Mucosa of descending colon (tissue), 3 donors: ENCODE measurements at regions not wholly inside any gene's neighbourhood (a gene's known extent, or its start where the extent isn't known, plus 50 kb on each side); places are given as distances from the start of the nearest gene placed in this dataset.

Experiments used
- ATAC-seq: fragments of 200-7000 bp; cut with Tn5 transposase; one replicate; pipeline ENCODE4 v1.9.1; 2020; ENCODE audit warnings: mild to moderate bottlenecking, moderate library complexity
- DNase-seq, 3 donors: peaks; one replicate each; pipeline ENCODE4 v3.0.0-alpha.2; 2020
- H3K36me3 ChIP-seq: fragments of 200-600 bp; one replicate; pipeline ENCODE4 v1.8.0; 2021; ENCODE audit warnings: low read depth, mild to moderate bottlenecking
- H3K4me1 ChIP-seq: fragments of 200-600 bp; one replicate; pipeline ENCODE4 v1.8.0; 2021; ENCODE audit warnings: low read depth, mild to moderate bottlenecking
- H3K4me3 ChIP-seq: fragments of 200-600 bp; one replicate; pipeline ENCODE4 v1.8.0; 2021; ENCODE audit warnings: mild to moderate bottlenecking
- H3K9me3 ChIP-seq: fragments of 200-600 bp; one replicate; pipeline ENCODE4 v1.8.0; 2021; ENCODE audit warnings: mild to moderate bottlenecking
- intact Hi-C, 2 donors: fragments of 100-400 bp; cut with DNase I in 1 of 2; cut with micrococcal nuclease in 1 of 2; formaldehyde crosslinking; loops; one replicate each; pipeline versions ENCODE4 v1.11.0 to v1.11.1; 2022; cut with DNase I, micrococcal nuclease
- TF ChIP-seq, protein P1 (sequence below): fragments of 200-600 bp; IDR thresholded peaks from one replicate; pipeline ENCODE4 v1.8.0; 2022; ENCODE audit warnings: antibody characterized with exemption, mild to moderate bottlenecking
- donor health status: DM: no; HTN: no; CAD: no; lungs with moderate emphysema.
- donor health status: DM: no; HTN: no; CAD: no.
- donor health status: DM: no; HTN: yes; CAD: no.

DNA sequence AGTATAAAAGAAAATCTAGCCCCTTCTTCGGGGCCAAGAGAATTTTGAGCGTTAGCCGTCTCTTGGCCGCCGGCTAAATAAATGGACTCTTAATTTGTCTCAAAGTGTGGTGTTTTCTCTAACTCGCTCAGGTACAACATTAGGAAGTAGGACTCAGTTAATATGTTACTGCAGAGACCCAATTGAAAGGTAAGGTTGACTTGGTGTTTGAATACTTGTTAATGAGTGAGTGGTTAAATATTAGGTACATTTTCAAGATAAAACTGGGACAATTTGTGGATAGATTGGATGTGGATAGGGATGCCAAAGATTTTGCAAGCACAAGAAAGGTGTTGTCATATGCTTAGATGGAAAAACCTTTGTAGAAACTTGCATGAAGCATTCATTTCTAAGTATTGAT is 1177.3 kb upstream of the CDH18 start:
- H3K36me3 ChIP-seq, result no peaks in the 10 kb centered on the region
- intact Hi-C loops, result no loop called here
- H3K4me1 ChIP-seq, result no peaks in the 10 kb centered on the region
- DNase-seq (no peak), ATAC-seq (no peak)
- H3K4me3 ChIP-seq, result no peak overlapping the region
- H3K9me3 ChIP-seq, result peaks cover 17% of the 10 kb centered on the region
- TF ChIP-seq, protein P1, sequence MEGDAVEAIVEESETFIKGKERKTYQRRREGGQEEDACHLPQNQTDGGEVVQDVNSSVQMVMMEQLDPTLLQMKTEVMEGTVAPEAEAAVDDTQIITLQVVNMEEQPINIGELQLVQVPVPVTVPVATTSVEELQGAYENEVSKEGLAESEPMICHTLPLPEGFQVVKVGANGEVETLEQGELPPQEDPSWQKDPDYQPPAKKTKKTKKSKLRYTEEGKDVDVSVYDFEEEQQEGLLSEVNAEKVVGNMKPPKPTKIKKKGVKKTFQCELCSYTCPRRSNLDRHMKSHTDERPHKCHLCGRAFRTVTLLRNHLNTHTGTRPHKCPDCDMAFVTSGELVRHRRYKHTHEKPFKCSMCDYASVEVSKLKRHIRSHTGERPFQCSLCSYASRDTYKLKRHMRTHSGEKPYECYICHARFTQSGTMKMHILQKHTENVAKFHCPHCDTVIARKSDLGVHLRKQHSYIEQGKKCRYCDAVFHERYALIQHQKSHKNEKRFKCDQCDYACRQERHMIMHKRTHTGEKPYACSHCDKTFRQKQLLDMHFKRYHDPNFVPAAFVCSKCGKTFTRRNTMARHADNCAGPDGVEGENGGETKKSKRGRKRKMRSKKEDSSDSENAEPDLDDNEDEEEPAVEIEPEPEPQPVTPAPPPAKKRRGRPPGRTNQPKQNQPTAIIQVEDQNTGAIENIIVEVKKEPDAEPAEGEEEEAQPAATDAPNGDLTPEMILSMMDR, result no peak

DNA sequence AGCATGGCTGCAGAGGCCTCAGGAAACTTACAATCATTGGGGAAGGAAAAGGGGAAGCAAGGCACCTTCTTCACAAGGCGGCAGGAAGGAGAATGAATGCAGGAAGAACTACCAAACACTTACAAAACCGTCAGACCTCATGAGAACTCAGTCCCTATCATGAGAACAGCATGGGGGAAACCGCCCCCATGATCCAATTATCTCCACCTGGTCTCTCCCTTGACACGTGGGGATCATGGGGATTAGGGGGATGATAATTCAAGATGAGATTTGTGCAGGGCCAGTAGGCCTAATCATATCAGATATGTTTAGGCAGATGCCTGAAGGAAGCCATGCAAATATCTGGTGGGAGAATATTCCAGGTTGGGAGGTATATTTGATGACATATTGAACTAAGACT is 1176.4 kb upstream of the CDH18 start:
- peaks cover 18% of the 10 kb centered on the region for H3K9me3 ChIP-seq
- no peaks in the 10 kb centered on the region for H3K36me3 ChIP-seq
- TF ChIP-seq, protein P1, result no peak
- no peak overlapping the region for H3K4me3 ChIP-seq
- intact Hi-C loops, result no loop called here
- no peak for ATAC-seq
- H3K4me1 ChIP-seq, result no peaks in the 10 kb centered on the region
- DNase-seq, result no peak

DNA sequence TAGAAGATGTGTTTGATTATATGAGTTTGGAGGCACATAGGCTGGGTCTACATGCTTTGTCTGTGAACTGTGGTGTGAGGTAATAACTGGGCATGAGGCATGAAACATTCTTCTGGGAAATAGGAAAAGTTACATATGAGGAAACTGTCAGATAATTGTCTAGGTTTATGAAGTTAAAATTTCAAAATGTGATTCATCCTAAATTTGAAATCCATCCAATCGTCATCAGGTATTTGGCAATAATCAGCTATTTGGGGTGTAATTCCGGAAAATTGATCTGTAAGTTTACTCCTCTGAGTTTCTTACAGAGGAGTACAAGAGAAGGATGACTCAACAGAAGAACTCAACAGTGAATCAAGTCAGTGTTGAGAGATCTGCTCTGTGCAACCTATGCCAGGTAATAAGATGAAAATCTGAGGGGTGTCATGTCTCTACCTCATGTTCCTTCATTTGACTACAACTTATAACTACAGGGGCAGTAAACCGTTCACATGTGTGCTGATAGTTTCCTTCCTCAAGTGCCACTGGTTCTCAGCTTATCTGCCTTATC is 1171.6 kb upstream of the CDH18 start:
- peaks cover 22% of the 10 kb centered on the region for H3K9me3 ChIP-seq
- TF ChIP-seq, protein P1, result no peak
- no peaks in the 10 kb centered on the region for H3K36me3 ChIP-seq
- DNase-seq, result no peak
- ATAC-seq, result no peak
- intact Hi-C loops, result no loop called here
- H3K4me3 ChIP-seq, result no peak overlapping the region
- no peaks in the 10 kb centered on the region for H3K4me1 ChIP-seq

DNA sequence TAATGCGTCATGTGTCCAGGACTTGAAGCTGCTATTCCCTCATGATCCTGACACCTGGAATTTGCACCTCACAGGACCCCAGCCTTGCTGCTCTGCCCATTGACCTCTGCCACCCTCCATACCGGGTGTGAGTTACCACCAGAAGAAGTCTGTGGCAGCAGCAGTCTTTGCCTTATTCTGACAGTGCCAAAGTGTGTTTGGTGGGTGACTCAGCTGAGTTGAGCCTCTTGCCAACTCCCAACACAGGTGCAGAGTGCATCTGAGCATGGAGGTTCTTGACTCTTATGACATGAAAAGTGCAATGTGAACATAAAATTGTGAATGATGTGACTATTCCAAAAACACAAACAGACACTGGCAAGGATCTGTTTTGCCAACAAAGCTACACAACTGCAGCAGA is 1166.5 kb upstream of the CDH18 start:
- Histone ChIP-seq H3K4me1 (no peaks in the 10 kb centered on the region), H3K4me3 (no peak overlapping the region), H3K36me3 (no peaks in the 10 kb centered on the region), H3K9me3 (peaks cover 33% of the 10 kb centered on the region)
- ATAC-seq (no peak), DNase-seq (no peak)
- TF ChIP-seq, protein P1, result no peak
- intact Hi-C loops, result no loop called here

DNA sequence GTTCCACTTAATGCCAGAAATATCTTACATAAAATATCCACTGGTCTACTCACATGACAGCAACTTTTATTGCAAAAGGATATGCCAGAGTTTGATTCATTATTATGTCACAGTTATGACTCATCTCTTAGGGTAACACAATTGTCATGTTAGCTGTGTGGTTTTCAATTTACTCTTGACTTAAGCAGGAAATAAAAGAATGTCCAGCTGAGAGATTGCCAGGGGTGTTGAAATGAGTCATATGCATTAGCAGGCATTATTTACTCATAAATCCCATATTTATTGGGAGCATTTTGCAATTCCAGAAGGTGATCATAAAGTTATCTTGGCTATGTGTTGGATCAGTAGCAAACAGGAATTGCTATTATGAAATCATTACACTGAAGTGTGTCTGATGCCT is 1164.6 kb upstream of the CDH18 start:
- H3K4me1 ChIP-seq, result no peaks in the 10 kb centered on the region
- TF ChIP-seq, protein P1, result no peak
- no peaks in the 10 kb centered on the region for H3K36me3 ChIP-seq
- intact Hi-C loops, result no loop called here
- no peak overlapping the region for H3K4me3 ChIP-seq
- no peak for ATAC-seq
- DNase-seq, result no peak
- H3K9me3 ChIP-seq, result peaks cover 41% of the 10 kb centered on the region

DNA sequence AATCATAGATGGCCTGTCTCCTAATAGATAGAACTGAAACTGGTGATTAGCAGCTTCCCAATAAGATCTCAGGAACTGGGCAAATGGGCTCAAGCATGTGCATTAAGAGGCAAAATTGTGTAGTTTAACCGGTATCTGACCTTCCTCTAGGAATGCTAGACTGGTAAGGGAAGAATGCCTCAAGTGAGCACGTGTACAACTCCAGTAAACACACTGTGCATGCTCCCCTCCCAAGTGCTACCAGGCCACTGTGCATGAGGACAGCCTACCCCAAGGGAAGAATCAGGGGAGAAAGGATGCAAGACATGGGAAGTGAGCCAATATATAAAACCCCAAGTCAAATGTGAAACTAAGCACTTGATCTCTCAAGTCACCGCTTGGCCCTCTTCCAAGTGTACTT is 1157.4 kb upstream of the CDH18 start:
- Histone ChIP-seq H3K4me3 (no peak overlapping the region), H3K9me3 (peaks cover 13% of the 10 kb centered on the region), H3K4me1 (no peaks in the 10 kb centered on the region), H3K36me3 (no peaks in the 10 kb centered on the region)
- intact Hi-C loops, result no loop called here
- TF ChIP-seq, protein P1, result no peak
- ATAC-seq (no peak), DNase-seq (no peak)
